Fibroblast of lung (primary cell): ENCODE measurements at regions not wholly inside any gene's neighbourhood (a gene's known extent, or its start where the extent isn't known, plus 50 kb on each side); places are given as distances from the start of the nearest gene placed in this dataset.

Experiments used
- DNase-seq, 2 donors: peaks; one replicate each; pipeline versions ENCODE4 v3.0.0 to v3.0.0-alpha.2; 2010; ENCODE audit warnings: low read depth in 2 of 2
- H2AFZ ChIP-seq: 2 replicates; pipeline ENCODE4 v1.5.1; 2012; ENCODE audit warnings: low read length, control low read depth, inconsistent platforms
- H3K27ac ChIP-seq: 2 replicates; pipeline ENCODE4 v1.5.1; 2011; ENCODE audit warnings: low read length, control low read depth; ENCODE audit not compliant: insufficient read depth
- H3K27me3 ChIP-seq: 2 replicates; pipeline ENCODE4 v1.5.1; 2011; ENCODE audit warnings: mild to moderate bottlenecking, low read length; ENCODE audit not compliant: control insufficient read depth, insufficient read depth
- H3K36me3 ChIP-seq: 2 replicates; pipeline ENCODE4 v1.5.1; 2011; ENCODE audit warnings: low read length; ENCODE audit not compliant: control insufficient read depth, insufficient read depth
- H3K4me1 ChIP-seq: 2 replicates; pipeline ENCODE4 v1.5.1; 2011; ENCODE audit warnings: low read length; ENCODE audit not compliant: control insufficient read depth, insufficient read depth; ENCODE audit errors: extremely low read depth
- H3K4me2 ChIP-seq: 2 replicates; pipeline ENCODE4 v1.5.1; 2011; ENCODE audit warnings: low read length, control low read depth; ENCODE audit not compliant: insufficient read depth; ENCODE audit errors: extremely low read depth
- H3K4me3 ChIP-seq, 4 experiments: fragments of 200-600 bp in 1 of 4; sonication (generic) in 1 of 4; replicated peaks in 1 of 4; 2 replicates each; pipeline ENCODE4 v1.5.1; 2011 to 2016; ENCODE audit warnings: low read length in 4 of 4, low read depth in 3 of 4, mild to moderate bottlenecking in 3 of 4, control low read depth in 2 of 4, inconsistent platforms in 1 of 4, mixed read lengths in 1 of 4; ENCODE audit not compliant: insufficient read depth in 1 of 4; ENCODE audit errors: control extremely low read depth in 1 of 4
- H3K79me2 ChIP-seq: 2 replicates; pipeline ENCODE4 v1.5.1; 2012; ENCODE audit warnings: mild to moderate bottlenecking, low read length, inconsistent platforms; ENCODE audit not compliant: control insufficient read depth, insufficient read depth
- H3K9ac ChIP-seq: 2 replicates; pipeline ENCODE4 v1.5.1; 2011; ENCODE audit warnings: mild to moderate bottlenecking, low read length, control low read depth; ENCODE audit not compliant: insufficient read depth
- H3K9me3 ChIP-seq: 2 replicates; pipeline ENCODE4 v1.5.1; 2012; ENCODE audit warnings: low read depth, low read length; ENCODE audit not compliant: control insufficient read depth, insufficient read depth
- H4K20me1 ChIP-seq: 2 replicates; pipeline ENCODE4 v1.5.1; 2011; ENCODE audit warnings: low read length; ENCODE audit not compliant: control insufficient read depth, insufficient read depth; ENCODE audit errors: extremely low read depth
- EZH2 ChIP-seq: IDR thresholded peaks from 2 replicates; pipeline ENCODE4 v1.5.1; 2012; ENCODE audit warnings: low read length, control low read depth, mild to moderate bottlenecking; ENCODE audit errors: missing control alignments
- TF ChIP-seq, protein P1 (sequence below), 2 donors: IDR thresholded peaks in 1 of 2; conservative IDR thresholded peaks in 1 of 2; 1 replicate in 1 of 2; 2 replicates in 1 of 2; pipeline ENCODE4 v1.5.1; 2011 to 2012; ENCODE audit warnings: low read length in 2 of 2, control low read depth in 1 of 2, inconsistent platforms in 1 of 2, low read depth in 1 of 2, mild to moderate bottlenecking in 1 of 2

- H3K9me3 ChIP-seq: no peaks in the 10 kb centered on the region
- no peak overlapping the region for H3K4me3 ChIP-seq
- no peak overlapping the region for H3K4me2 ChIP-seq
- no peaks in the 10 kb centered on the region for H3K36me3 ChIP-seq
- no peak overlapping the region for H3K27ac ChIP-seq
- no peak for TF ChIP-seq EZH2
- TF ChIP-seq, protein P1, sequence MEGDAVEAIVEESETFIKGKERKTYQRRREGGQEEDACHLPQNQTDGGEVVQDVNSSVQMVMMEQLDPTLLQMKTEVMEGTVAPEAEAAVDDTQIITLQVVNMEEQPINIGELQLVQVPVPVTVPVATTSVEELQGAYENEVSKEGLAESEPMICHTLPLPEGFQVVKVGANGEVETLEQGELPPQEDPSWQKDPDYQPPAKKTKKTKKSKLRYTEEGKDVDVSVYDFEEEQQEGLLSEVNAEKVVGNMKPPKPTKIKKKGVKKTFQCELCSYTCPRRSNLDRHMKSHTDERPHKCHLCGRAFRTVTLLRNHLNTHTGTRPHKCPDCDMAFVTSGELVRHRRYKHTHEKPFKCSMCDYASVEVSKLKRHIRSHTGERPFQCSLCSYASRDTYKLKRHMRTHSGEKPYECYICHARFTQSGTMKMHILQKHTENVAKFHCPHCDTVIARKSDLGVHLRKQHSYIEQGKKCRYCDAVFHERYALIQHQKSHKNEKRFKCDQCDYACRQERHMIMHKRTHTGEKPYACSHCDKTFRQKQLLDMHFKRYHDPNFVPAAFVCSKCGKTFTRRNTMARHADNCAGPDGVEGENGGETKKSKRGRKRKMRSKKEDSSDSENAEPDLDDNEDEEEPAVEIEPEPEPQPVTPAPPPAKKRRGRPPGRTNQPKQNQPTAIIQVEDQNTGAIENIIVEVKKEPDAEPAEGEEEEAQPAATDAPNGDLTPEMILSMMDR (conservative IDR thresholded peaks at IDR 0.05 in 1 of 2, IDR thresholded peaks at IDR 0.05 in 1 of 2; ENCODE audit: low read depth in 1 of 2, low read length in 2 of 2): no peak
- H3K9ac ChIP-seq: no peak overlapping the region
- no peak overlapping the region for H2AFZ ChIP-seq
- H3K4me1 ChIP-seq: no peaks in the 10 kb centered on the region
- DNase-seq: peak in 1 of 2 donors; percentile 23
- H4K20me1 ChIP-seq: no peaks in the 10 kb centered on the region
- no peaks in the 10 kb centered on the region for H3K79me2 ChIP-seq
- H3K27me3 ChIP-seq: peaks cover 9% of the 10 kb centered on the region
Measured at GRCh38 chr7:132723506-132724081, 147.3 kb upstream of the PLXNA4 start.

DNA sequence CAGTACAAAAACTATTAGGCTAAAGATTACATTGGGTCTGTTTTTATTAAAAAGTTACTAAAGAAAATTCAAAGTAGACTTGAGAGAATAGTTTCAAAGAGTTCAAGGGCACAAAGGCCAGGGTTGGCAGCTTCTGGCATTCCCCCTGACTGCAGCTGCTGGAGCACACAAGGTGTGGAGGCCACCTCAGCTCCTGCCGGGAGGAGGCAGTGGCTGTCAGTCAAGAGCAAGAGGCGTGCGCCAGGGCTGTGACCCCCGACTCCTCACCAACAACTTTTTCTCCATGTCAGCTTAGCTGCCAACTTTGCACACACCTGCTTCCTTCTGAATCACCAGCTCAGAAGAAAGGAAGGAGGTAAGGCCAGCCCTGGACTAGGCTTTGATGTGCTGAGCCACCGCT lies 144.6 kb upstream of the PLXNA4 start:
- peaks cover 7% of the 10 kb centered on the region for H3K27me3 ChIP-seq
- TF ChIP-seq, protein P1 (conservative IDR thresholded peaks at IDR 0.05 in 1 of 2, IDR thresholded peaks at IDR 0.05 in 1 of 2; ENCODE audit: low read depth in 1 of 2, low read length in 2 of 2): no peak
- no peak for TF ChIP-seq EZH2
- H3K27ac ChIP-seq: no peak overlapping the region

DNA sequence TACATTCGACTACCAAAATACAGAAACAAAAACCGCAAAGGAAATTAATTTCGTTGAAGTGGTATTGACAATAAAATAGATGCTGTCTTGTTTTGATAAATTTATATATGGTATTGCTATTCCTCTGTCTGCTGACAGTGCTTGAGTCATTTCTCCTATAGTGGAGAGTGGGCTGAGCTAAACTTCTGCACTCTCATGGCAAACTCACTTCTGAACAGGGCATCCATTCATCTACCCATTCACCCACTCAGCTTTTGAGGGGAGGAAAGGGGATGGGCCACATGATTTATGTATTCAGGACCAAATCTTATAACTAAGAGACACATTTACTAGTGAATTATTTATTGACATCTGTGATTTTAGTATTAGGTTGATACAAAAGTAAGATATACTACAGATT lies 137.6 kb upstream of the PLXNA4 start:
- no peak for TF ChIP-seq EZH2
- TF ChIP-seq, protein P1 (conservative IDR thresholded peaks at IDR 0.05 in 1 of 2, IDR thresholded peaks at IDR 0.05 in 1 of 2; ENCODE audit: low read depth in 1 of 2, low read length in 2 of 2): no peak

More for the DNA sequence above, 144.6 kb upstream of the PLXNA4 start:
- Histone ChIP-seq H3K79me2 (no peaks in the 10 kb centered on the region), H3K4me3 (no peak overlapping the region), H2AFZ (no peak overlapping the region), H3K4me2 (no peak overlapping the region), H3K9me3 (no peaks in the 10 kb centered on the region), H3K4me1 (no peaks in the 10 kb centered on the region), H4K20me1 (no peaks in the 10 kb centered on the region), H3K36me3 (no peaks in the 10 kb centered on the region), H3K9ac (no peak overlapping the region)
- DNase-seq: no peak

More for the DNA sequence above, 137.6 kb upstream of the PLXNA4 start:
- H3K9ac ChIP-seq: no peak overlapping the region
- no peak overlapping the region for H2AFZ ChIP-seq
- DNase-seq: no peak
- no peak overlapping the region for H3K4me2 ChIP-seq
- H3K4me1 ChIP-seq: no peaks in the 10 kb centered on the region
- no peak overlapping the region for H3K27ac ChIP-seq
- no peaks in the 10 kb centered on the region for H3K27me3 ChIP-seq
- no peak overlapping the region for H3K4me3 ChIP-seq
- H3K36me3 ChIP-seq: no peaks in the 10 kb centered on the region
- no peaks in the 10 kb centered on the region for H4K20me1 ChIP-seq
- H3K9me3 ChIP-seq: no peaks in the 10 kb centered on the region
- no peaks in the 10 kb centered on the region for H3K79me2 ChIP-seq
